ENCODE measurements at regions not wholly inside any gene's neighbourhood (a gene's known extent, or its start where the extent isn't known, plus 50 kb on each side); places are given as distances from the start of the nearest gene placed in this dataset.
A peak's percentile ranks its signal among the peaks of the same experiment; 100 is the strongest.

DNA sequence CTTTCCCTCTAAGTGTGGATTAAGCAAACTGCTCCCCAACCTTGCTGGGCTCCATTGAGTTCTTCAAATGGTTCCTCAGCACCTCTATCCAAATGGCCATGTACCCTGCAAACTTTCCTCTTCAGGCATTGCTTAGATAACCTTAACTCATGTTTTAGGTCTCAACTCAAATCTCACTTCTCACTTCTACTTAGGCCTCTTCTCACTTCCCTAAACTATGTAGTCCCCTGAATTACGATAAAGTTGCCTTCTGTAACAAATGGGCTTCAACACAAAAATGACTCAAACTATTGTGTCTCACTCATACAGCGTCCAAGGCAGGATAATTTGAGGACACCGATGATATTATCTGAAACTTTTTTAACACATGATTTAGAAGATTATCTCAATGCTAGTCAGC is 62.4 kb upstream of the STAC start:
- H3K4me1 ChIP-seq (ENCODE audit: control insufficient read depth, insufficient read depth, low read length), result peaks cover 18% of the 10 kb centered on the region
- H3K9me3 ChIP-seq (ENCODE audit: control insufficient read depth, insufficient read depth, low read depth, low read length), result 0 out of 2 replicates have a peak, but pooled peaks cover 2% of the 10 kb centered on the region
- H3K27ac ChIP-seq (ENCODE audit: low read depth, low read length), result no peak overlapping the region
- H3K4me3 ChIP-seq (ENCODE audit: low read depth, low read length), result no peak overlapping the region
- H3K9ac ChIP-seq (ENCODE audit: low read length), result no peak overlapping the region
- no peaks in the 10 kb centered on the region for H3K27me3 ChIP-seq (ENCODE audit: control insufficient read depth, insufficient read depth, low read length)
- no peaks in the 10 kb centered on the region for H3K36me3 ChIP-seq (ENCODE audit: control insufficient read depth, insufficient read depth, low read length)

DNA sequence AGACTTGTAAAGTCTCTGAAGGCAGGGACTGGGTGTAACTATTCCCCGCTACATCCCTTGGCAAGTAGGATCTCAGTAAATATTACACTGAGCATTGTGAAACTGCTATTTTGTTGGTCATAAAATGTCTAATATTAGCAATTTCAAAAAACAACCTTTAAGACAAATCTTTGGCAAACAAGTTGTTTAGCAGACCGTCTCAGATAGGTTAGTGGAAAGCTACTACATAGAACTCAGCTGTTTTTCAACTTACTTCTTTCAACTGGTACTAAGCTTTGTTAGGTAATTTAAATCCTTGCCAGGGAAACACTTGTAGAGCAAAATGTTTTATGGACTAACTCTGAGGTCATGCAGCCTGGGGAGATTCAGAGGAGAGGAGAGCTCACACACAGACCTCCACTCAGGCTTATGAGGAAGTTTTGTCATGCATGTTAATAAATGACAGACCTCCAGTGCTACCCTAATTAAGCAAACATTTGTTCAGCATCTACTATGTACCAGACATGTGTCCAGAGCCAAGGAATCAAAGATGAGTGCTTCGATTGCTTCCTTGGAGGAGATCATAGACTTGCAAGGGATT is 61.6 kb upstream of the STAC start:
- Histone ChIP-seq H3K27ac (ENCODE audit: low read depth, low read length) (no peak overlapping the region), H3K4me3 (ENCODE audit: low read depth, low read length) (no peak overlapping the region), H3K9me3 (ENCODE audit: control insufficient read depth, insufficient read depth, low read depth, low read length) (0 out of 2 replicates have a peak, but pooled peaks cover 2% of the 10 kb centered on the region), H3K9ac (ENCODE audit: low read length) (no peak overlapping the region), H3K27me3 (ENCODE audit: control insufficient read depth, insufficient read depth, low read length) (no peaks in the 10 kb centered on the region), H3K36me3 (ENCODE audit: control insufficient read depth, insufficient read depth, low read length) (no peaks in the 10 kb centered on the region), H3K4me1 (ENCODE audit: control insufficient read depth, insufficient read depth, low read length) (peaks cover 18% of the 10 kb centered on the region)

GRCh38 chr3:36319680-36320079 is 60.6 kb upstream of the STAC start:
- Histone ChIP-seq H3K9ac (ENCODE audit: low read length) (no peak overlapping the region), H3K27me3 (ENCODE audit: control insufficient read depth, insufficient read depth, low read length) (no peaks in the 10 kb centered on the region), H3K36me3 (ENCODE audit: control insufficient read depth, insufficient read depth, low read length) (no peaks in the 10 kb centered on the region), H3K27ac (ENCODE audit: low read depth, low read length) (no peak overlapping the region), H3K9me3 (ENCODE audit: control insufficient read depth, insufficient read depth, low read depth, low read length) (0 out of 2 replicates have a peak, but pooled peaks cover 2% of the 10 kb centered on the region), H3K4me3 (ENCODE audit: low read depth, low read length) (peak overlapping the region; percentile 10; the same call in 1 of the 2 replicates), H3K4me1 (ENCODE audit: control insufficient read depth, insufficient read depth, low read length) (peaks cover 18% of the 10 kb centered on the region)

Data from HUES6 (cell line).